ENCODE measurements at regions not wholly inside any gene's neighbourhood (a gene's known extent, or its start where the extent isn't known, plus 50 kb on each side); places are given as distances from the start of the nearest gene placed in this dataset.

- peaks cover 0 to 10% (median 0%) of the 10 kb centered on the region in 4 donors for H3K27me3 ChIP-seq
- TF ChIP-seq CTCF (IDR thresholded peaks at IDR 0.05) (no peak), POLR2A (IDR thresholded peaks at IDR 0.05) (no peak)
- no peaks in the 10 kb centered on the region for H3K9me3 ChIP-seq
- intact Hi-C loops (cut with DNase I), result loop anchor here (5.0 kb wide), 1 partner anchor 217 kb away; no protein-coding TSS in a partner anchor
- H3K4me3 ChIP-seq, result no peak overlapping the region
- peaks cover 0 to 4% (median 0%) of the 10 kb centered on the region in 3 donors for H3K4me1 ChIP-seq
- WGBS, 2 donors, result 84 to 95% methylated on average over 3 to 6 of the region's 6 CpGs
- H3K27ac ChIP-seq, result no peak overlapping the region
- no peaks in the 10 kb centered on the region for H3K36me3 ChIP-seq
- no peak for DNase-seq
These were observed 177.6 kb upstream of the PKDCC start for GRCh38 chr2:41870265-41870585.

- no peak for DNase-seq
- Histone ChIP-seq H3K27ac (no peak overlapping the region), H3K4me1 (peaks cover 0 to 4% (median 0%) of the 10 kb centered on the region in 3 donors), H3K4me3 (no peak overlapping the region), H3K27me3 (peaks cover 0 to 10% (median 0%) of the 10 kb centered on the region in 4 donors), H3K9me3 (no peaks in the 10 kb centered on the region), H3K36me3 (no peaks in the 10 kb centered on the region)
- TF ChIP-seq CTCF (IDR thresholded peaks at IDR 0.05) (no peak), POLR2A (IDR thresholded peaks at IDR 0.05) (no peak)
- intact Hi-C loops (cut with DNase I), result loop anchor here (5.0 kb wide), 1 partner anchor 216 kb away; no protein-coding TSS in a partner anchor
- 63% methylated on average over 6 of the region's 9 CpGs; no CpG with 5 or more reads in 1 of the 2 donors for WGBS, 2 donors
These were observed 176.7 kb upstream of the PKDCC start for GRCh38 chr2:41871080-41871479.

- Histone ChIP-seq H3K36me3 (no peaks in the 10 kb centered on the region), H3K4me1 (peaks cover 0 to 4% (median 0%) of the 10 kb centered on the region in 3 donors), H3K27ac (no peak overlapping the region), H3K4me3 (no peak overlapping the region), H3K27me3 (peaks cover 0 to 11% (median 0%) of the 10 kb centered on the region in 4 donors), H3K9me3 (no peaks in the 10 kb centered on the region)
- intact Hi-C loops (cut with DNase I), result loop anchor here (5.0 kb wide), 1 partner anchor 215 kb away; no protein-coding TSS in a partner anchor
- no peak for DNase-seq
- WGBS, 2 donors, result 57 to 64% methylated on average over 3 of the region's 3 CpGs
- TF ChIP-seq POLR2A (IDR thresholded peaks at IDR 0.05), result no peak
- TF ChIP-seq CTCF (IDR thresholded peaks at IDR 0.05), result no peak
These were observed 175.2 kb upstream of the PKDCC start for GRCh38 chr2:41872646-41873045.

GRCh38 chr2:41873102-41874031 lies 174.5 kb upstream of the PKDCC start:
- Histone ChIP-seq H3K4me1 (peaks cover 0 to 6% (median 0%) of the 10 kb centered on the region in 3 donors), H3K27ac (no peak overlapping the region), H3K27me3 (peaks cover 0 to 11% (median 0%) of the 10 kb centered on the region in 4 donors), H3K36me3 (no peaks in the 10 kb centered on the region), H3K9me3 (no peaks in the 10 kb centered on the region), H3K4me3 (no peak overlapping the region)
- TF ChIP-seq CTCF (IDR thresholded peaks at IDR 0.05) (no peak), POLR2A (IDR thresholded peaks at IDR 0.05) (no peak)
- WGBS, 2 donors, result 42 to 55% methylated on average over 4 of the region's 4 CpGs
- intact Hi-C loops (cut with DNase I), result loop anchor here (5.0 kb wide), 1 partner anchor 214 kb away; no protein-coding TSS in a partner anchor
- no peak for DNase-seq

- H3K36me3 ChIP-seq, result no peaks in the 10 kb centered on the region
- peaks cover 0 to 4% (median 0%) of the 10 kb centered on the region in 4 donors for H3K27me3 ChIP-seq
- intact Hi-C loops (cut with DNase I), result no loop called here
- peaks cover 0 to 13% (median 0%) of the 10 kb centered on the region in 3 donors for H3K4me1 ChIP-seq
- DNase-seq, result no peak
- H3K27ac ChIP-seq, result no peak overlapping the region
- no peak overlapping the region for H3K4me3 ChIP-seq
- H3K9me3 ChIP-seq, result no peaks in the 10 kb centered on the region
- 81 to 89% methylated on average over 12 to 14 of the region's 14 CpGs for WGBS, 2 donors
- TF ChIP-seq POLR2A (IDR thresholded peaks at IDR 0.05), result no peak
- no peak for TF ChIP-seq CTCF (IDR thresholded peaks at IDR 0.05)
These were observed 170.6 kb upstream of the PKDCC start for GRCh38 chr2:41877114-41877678.

All from esophagus squamous epithelium (tissue), 5 donors.